Smooth muscle cell (in vitro differentiated cells): ENCODE measurements at regions not wholly inside any gene's neighbourhood (a gene's known extent, or its start where the extent isn't known, plus 50 kb on each side); places are given as distances from the start of the nearest gene placed in this dataset.
A peak's percentile ranks its signal among the peaks of the same experiment; 100 is the strongest.

Source experiments
- DNase-seq: peaks from one replicate; lab custom pipeline; 2025; ENCODE audit not compliant: unreplicated experiment; lab: John Stamatoyannopoulos, UW
- H2AFZ ChIP-seq: fragments of 200-600 bp; sonication (generic); 2 replicates; pipeline ENCODE4 v1.6.0; 2016; ENCODE audit warnings: antibody characterized with exemption, low read depth, mild to moderate bottlenecking
- H3F3A ChIP-seq: fragments of 200-600 bp; sonication (generic); 2 replicates; pipeline ENCODE4 v1.6.0; 2017; ENCODE audit warnings: antibody characterized with exemption, low read depth
- H3K27ac ChIP-seq: fragments of 200-600 bp; sonication (generic); 2 replicates; pipeline ENCODE4 v1.5.1; 2016; ENCODE audit warnings: low read depth, mild to moderate bottlenecking
- H3K27me3 ChIP-seq: fragments of 200-600 bp; sonication (generic); 2 replicates; pipeline ENCODE4 v1.6.1; 2016; ENCODE audit warnings: low read depth, mild to moderate bottlenecking
- H3K36me3 ChIP-seq: fragments of 200-600 bp; sonication (generic); 2 replicates; pipeline ENCODE4 v1.5.1; 2016; ENCODE audit warnings: low read depth
- H3K4me1 ChIP-seq: fragments of 200-600 bp; sonication (generic); 2 replicates; pipeline ENCODE4 v1.5.1; 2016; ENCODE audit warnings: low read depth
- H3K4me2 ChIP-seq: fragments of 200-600 bp; sonication (generic); 2 replicates; pipeline ENCODE4 v1.6.0; 2016; ENCODE audit warnings: mild to moderate bottlenecking
- H3K4me3 ChIP-seq: fragments of 200-600 bp; sonication (generic); 2 replicates; pipeline ENCODE4 v1.5.1; 2016; ENCODE audit warnings: mild to moderate bottlenecking
- H3K79me2 ChIP-seq: fragments of 200-600 bp; sonication (generic); 2 replicates; pipeline ENCODE4 v1.6.0; 2016; ENCODE audit warnings: low read depth, mild to moderate bottlenecking
- H3K9ac ChIP-seq: fragments of 200-600 bp; sonication (generic); 2 replicates; pipeline ENCODE4 v1.6.0; 2016; ENCODE audit warnings: low read depth
- H3K9me3 ChIP-seq: fragments of 200-600 bp; sonication (generic); replicated peaks from 2 replicates; pipeline ENCODE4 v1.5.1; 2016; ENCODE audit warnings: low read depth
- H4K20me1 ChIP-seq: fragments of 200-600 bp; sonication (generic); 2 replicates; pipeline ENCODE4 v1.6.0; 2016; ENCODE audit warnings: low read depth
- WGBS: methylation state at CpG from one replicate; pipeline ENCODE4 v1.1.7; 2016; ENCODE audit warnings: low lambda C conversion rate; 5-methylcytosine and 5-hydroxymethylcytosine counted together
- TF ChIP-seq, protein P1 (sequence below): fragments of 200-600 bp; sonication (generic); IDR thresholded peaks from 2 replicates; pipeline ENCODE4 v1.5.1; 2017; ENCODE audit warnings: borderline replicate concordance, mild to moderate bottlenecking, antibody characterized with exemption; ENCODE audit not compliant: insufficient read depth, poor library complexity, severe bottlenecking

DNA sequence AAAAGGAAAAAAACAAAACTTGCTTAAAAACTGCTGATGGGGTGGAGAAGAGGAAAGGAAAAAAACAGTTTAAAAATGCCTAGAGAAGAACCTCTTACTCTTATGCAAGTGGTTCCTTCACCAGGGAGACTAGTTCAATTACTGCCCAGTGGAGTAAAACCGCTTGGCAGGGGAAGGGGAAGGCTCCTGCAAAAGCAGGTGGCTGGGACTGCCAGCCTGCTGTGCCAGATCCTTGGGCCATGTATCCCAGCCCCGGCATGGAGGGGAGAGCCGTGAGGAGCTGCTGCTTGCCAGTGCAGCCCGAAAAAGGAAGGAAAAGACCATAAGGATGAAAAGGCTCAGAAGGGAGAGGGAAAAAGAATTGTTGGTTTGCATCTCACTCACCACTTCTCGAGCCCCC, 123.0 kb downstream of the FSCB start:
- H3K27ac ChIP-seq = no peak overlapping the region
- H3K36me3 ChIP-seq = no peaks in the 10 kb centered on the region
- no peak for DNase-seq
- no peaks in the 10 kb centered on the region for H3K27me3 ChIP-seq
- H3K4me1 ChIP-seq = no peaks in the 10 kb centered on the region
- H3K4me2 ChIP-seq = no peak overlapping the region
- no peaks in the 10 kb centered on the region for H3K9me3 ChIP-seq
- no peak overlapping the region for H3K9ac ChIP-seq
- H3K4me3 ChIP-seq = no peak overlapping the region
- WGBS = 93% methylated on average over 5 of the region's 5 CpGs
- no peaks in the 10 kb centered on the region for H3K79me2 ChIP-seq
- TF ChIP-seq, protein P1, sequence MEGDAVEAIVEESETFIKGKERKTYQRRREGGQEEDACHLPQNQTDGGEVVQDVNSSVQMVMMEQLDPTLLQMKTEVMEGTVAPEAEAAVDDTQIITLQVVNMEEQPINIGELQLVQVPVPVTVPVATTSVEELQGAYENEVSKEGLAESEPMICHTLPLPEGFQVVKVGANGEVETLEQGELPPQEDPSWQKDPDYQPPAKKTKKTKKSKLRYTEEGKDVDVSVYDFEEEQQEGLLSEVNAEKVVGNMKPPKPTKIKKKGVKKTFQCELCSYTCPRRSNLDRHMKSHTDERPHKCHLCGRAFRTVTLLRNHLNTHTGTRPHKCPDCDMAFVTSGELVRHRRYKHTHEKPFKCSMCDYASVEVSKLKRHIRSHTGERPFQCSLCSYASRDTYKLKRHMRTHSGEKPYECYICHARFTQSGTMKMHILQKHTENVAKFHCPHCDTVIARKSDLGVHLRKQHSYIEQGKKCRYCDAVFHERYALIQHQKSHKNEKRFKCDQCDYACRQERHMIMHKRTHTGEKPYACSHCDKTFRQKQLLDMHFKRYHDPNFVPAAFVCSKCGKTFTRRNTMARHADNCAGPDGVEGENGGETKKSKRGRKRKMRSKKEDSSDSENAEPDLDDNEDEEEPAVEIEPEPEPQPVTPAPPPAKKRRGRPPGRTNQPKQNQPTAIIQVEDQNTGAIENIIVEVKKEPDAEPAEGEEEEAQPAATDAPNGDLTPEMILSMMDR = no peak
- peak overlapping the region; percentile 60 for H2AFZ ChIP-seq
- no peaks in the 10 kb centered on the region for H4K20me1 ChIP-seq
- H3F3A ChIP-seq = no peaks in the 10 kb centered on the region

DNA sequence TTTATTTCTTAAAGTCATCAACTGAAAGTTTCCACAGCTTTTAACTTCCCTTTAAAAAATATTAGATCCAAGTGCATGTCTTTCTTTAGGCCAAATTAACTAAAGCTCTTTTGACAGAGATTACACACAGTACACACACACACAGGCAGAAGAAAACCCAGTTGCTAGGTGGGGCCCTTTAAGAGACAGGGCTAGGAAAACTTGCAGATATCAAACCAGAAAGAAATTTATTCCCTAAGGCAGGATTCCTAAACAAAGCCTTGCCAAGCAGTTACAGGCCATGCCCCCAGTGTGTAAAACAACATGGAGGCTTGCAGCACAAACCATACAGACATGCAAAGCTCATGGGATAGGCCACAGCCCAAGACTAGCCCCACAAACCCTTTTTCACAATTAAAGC, 123.4 kb downstream of the FSCB start:
- H3K27me3 ChIP-seq = no peaks in the 10 kb centered on the region
- no peak overlapping the region for H3K27ac ChIP-seq
- TF ChIP-seq, protein P1 = no peak
- H3K4me2 ChIP-seq = no peak overlapping the region
- peak overlapping the region; percentile 60 for H2AFZ ChIP-seq
- no peaks in the 10 kb centered on the region for H3K79me2 ChIP-seq
- no peaks in the 10 kb centered on the region for H3K36me3 ChIP-seq
- no peaks in the 10 kb centered on the region for H3K9me3 ChIP-seq
- no peaks in the 10 kb centered on the region for H4K20me1 ChIP-seq
- no peak overlapping the region for H3K9ac ChIP-seq
- no peaks in the 10 kb centered on the region for H3K4me1 ChIP-seq
- DNase-seq = no peak
- no peaks in the 10 kb centered on the region for H3F3A ChIP-seq
- no peak overlapping the region for H3K4me3 ChIP-seq

GRCh38 chr14:44379292-44379977, 127.6 kb downstream of the FSCB start:
- H3K36me3 ChIP-seq = no peaks in the 10 kb centered on the region
- no peak overlapping the region for H3K9ac ChIP-seq
- TF ChIP-seq, protein P1 = no peak
- no peak for DNase-seq
- no peaks in the 10 kb centered on the region for H3K4me1 ChIP-seq
- no peak overlapping the region for H3K4me3 ChIP-seq
- H3K27ac ChIP-seq = no peak overlapping the region
- peak overlapping the region; percentile 38 for H2AFZ ChIP-seq
- H4K20me1 ChIP-seq = no peaks in the 10 kb centered on the region
- H3K9me3 ChIP-seq = no peaks in the 10 kb centered on the region
- no peak overlapping the region for H3K4me2 ChIP-seq
- 59% methylated on average over 5 of the region's 5 CpGs for WGBS
- no peaks in the 10 kb centered on the region for H3F3A ChIP-seq
- H3K27me3 ChIP-seq = no peaks in the 10 kb centered on the region
- no peaks in the 10 kb centered on the region for H3K79me2 ChIP-seq

DNA sequence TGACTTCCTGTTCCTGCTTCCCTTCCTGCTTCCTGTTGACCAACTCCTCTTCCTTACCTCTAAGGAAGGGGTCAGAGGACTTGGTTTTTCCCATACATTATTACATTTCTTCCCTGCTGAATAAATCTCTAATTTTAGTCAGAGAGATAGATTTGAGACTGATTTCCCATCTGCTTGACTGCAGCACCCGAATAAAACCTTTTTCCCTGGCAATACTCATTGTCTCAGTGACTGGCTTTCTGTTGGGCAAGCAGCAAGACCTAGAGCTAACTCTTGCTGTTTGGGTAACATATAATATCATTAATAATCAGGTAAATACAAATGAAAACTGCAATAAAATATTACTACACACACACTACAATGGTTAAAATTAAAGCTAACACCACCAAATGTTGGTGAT, 132.2 kb downstream of the FSCB start:
- Histone ChIP-seq H3K4me1 (no peaks in the 10 kb centered on the region), H3K4me3 (no peak overlapping the region), H3K4me2 (no peak overlapping the region), H3K9me3 (no peaks in the 10 kb centered on the region), H3K9ac (no peak overlapping the region), H3F3A (no peaks in the 10 kb centered on the region), H2AFZ (no peak overlapping the region), H4K20me1 (no peaks in the 10 kb centered on the region), H3K79me2 (no peaks in the 10 kb centered on the region), H3K36me3 (no peaks in the 10 kb centered on the region), H3K27ac (no peak overlapping the region), H3K27me3 (no peaks in the 10 kb centered on the region)
- TF ChIP-seq, protein P1 = no peak
- WGBS = 96% methylated on average over 1 of the region's 1 CpG
- DNase-seq = no peak
